HL-60/S4 treated with retinoic acid at 250 ng/mL for 4 days and 3 days (cell line): ENCODE measurements at regions not wholly inside any gene's neighbourhood (a gene's known extent, or its start where the extent isn't known, plus 50 kb on each side); places are given as distances from the start of the nearest gene placed in this dataset.
"Not testable (repeated sequence)": the region's sequence is repeated elsewhere in the genome, so short reads cannot be mapped to it uniquely, and the experiment has no call there.

Experiments used
- in situ Hi-C: fragments of 300-500 bp; cut with MboI; formaldehyde crosslinking; loops from 2 replicates; pipeline ENCODE4 v1.7.0; 2022; ENCODE audit warnings: low sequenced_read_pairs

GRCh38 chr2:138066139-138066806, 102.0 kb downstream of the HNMT start:
- in situ Hi-C loops, result no loop called here

DNA sequence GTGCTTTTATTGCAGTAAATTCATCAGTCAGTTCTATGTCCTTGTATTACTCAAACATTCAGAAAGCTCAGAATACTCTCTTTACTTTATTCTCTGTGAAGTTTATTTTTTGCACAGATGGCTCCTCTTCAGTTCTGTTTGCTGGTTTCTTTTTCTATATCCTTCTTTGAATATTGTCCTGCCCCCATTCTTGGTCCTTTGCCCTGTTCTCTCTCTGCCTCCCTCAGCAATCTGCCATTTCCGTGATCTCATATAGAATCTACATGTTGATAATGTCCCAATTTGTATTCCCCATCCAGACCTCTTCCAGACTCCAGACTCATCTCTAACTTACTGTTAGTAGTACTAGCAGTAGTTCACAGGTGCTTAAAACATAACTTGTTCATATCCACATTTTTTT, 102.6 kb downstream of the HNMT start:
- in situ Hi-C loops, result no loop called here

DNA sequence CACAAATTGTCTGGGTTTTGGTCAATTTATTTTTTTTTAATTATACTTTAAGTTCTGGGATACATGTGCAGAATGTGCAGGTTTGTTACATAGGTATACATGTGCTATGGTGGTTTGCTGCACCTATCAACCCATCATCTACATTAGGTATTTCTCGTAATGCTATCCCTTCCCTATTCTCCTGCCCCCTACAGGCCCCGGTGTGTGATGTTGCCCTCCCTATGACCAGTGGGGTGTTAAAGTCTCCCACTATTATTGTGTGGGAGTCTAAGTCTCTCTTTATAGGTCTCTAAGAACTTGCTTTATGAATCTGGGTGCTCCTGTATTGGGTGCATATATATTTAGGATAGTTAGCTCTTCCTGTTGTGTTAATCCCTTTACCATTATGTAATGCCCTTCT, 104.4 kb downstream of the HNMT start:
- in situ Hi-C loops, result not testable (repeated sequence)

DNA sequence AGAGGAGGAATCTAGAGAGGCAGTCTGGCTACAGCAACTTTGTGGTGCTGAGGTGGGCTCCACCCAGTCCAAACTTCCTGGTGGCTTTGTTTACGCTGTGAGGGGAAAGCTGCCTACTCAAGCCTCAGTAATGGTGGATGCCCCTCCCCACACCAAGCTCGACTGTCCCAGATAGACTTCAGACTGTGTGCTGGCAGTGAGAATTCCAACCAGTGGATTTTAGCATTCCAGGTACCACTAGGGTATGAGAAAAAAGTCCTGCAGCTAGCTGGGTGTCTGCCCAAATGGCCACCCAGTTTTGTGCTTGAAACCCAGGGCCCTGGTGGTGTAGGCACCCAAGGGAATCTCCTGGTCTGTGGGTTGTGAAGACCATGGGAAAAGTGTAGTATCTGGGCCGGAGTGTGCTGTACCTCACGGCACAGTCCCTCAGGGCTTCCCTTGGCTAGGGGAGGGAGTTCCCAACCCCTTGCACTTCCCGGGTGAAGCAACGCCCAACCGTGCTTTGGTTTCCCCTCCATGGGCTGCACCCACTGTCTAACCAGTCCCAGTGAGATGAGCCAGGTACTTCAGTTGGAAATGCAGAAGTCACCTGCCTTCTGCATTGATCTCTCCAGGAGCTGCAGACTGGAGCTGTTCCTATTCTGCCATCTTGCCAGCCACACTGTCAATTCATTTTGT, 106.9 kb downstream of the HNMT start:
- in situ Hi-C loops, result not testable (repeated sequence)

DNA sequence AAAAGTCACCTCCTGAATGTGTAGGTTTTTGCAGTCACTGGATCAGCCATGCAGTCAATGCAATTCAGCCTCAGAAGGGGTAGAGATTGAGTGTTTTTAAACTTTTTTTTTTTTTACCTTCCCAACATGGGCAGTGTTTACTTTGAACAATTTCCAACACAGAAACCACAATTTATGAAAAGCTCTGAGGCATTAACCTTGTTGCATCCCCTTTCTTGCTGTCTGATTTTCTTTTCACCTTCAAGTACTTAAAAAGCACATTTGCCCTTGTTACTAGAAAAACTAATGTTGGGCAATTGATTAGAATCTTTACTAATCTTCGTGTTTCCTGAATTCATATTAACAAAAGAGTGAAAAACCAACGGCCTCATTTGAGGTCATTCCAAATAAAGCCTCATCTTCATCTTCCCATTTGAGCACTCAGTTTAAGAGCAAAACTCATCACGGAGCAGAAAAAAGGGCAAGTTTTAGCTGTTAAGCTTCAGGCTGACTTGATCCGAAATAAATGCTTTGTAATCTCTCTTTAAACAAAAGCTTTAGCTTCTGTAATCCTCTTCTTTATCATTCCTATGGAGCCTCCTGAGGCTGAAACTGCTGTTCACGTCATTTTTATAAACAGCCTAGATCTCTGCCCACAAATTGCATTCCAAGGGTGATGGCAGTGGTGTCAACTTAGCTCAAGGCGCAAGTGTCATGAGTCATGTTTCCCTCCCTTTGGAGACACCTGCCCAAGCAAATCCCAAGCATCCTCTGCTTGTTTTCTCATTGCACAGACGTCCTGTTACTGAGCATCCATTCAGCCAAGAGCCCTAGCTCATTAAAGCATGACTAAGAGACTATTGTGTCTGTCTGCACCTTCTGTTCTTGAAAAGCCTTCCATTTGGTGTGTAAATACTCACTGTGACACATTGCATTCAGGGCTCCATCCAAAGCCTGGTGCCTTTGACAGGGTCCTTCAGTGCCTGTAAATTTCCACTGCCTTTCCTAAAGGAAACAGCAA, 107.7 kb downstream of the HNMT start:
- in situ Hi-C loops, result no loop called here

DNA sequence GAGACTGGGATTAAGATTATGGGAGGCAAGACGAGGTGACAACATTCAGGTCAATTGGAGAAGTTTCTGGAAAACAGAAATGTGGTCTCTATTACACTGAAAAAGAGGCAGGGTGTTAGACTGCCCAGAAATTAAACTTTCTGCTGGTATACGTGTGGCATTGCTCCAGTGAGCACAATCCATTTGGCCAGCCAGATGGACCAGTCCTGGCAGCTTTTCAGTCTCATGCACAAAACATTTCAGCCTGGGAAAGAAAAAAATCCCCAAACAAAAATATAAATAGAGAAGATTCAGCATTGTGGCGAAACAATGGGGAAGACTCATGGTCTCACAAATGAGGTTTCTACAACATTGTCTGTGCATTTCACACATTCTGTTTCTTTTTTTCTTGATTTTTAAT, 113.9 kb downstream of the HNMT start:
- in situ Hi-C loops, result loop anchor here (25.0 kb wide), 1 partner anchor 116 kb away; the partner anchor contains the start of gene HNMT

DNA sequence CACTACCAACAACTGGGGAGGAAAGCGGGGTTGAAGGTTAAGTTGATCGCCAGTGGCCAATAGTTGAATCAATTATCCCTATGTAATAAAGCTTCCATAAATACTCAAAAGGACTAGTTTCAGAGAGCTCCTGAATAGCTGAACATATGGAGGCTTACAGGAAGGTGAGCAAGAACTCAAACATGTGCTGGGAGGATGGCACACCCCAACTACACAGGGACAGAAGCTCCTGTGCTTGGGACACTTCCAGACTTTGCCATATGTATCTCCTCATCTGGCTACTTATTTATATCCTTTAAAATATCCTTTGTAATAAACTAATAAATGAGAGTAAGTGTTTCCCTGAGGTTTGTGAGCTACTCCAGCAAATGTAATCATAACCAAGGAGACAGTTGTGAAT, 115.7 kb downstream of the HNMT start:
- in situ Hi-C loops, result loop anchor here (25.0 kb wide), 1 partner anchor 118 kb away; the partner anchor contains the start of gene HNMT

GRCh38 chr2:138081225-138082073, 117.2 kb downstream of the HNMT start:
- in situ Hi-C loops, result loop anchor here (25.0 kb wide), 1 partner anchor 119 kb away; the partner anchor contains the start of gene HNMT

DNA sequence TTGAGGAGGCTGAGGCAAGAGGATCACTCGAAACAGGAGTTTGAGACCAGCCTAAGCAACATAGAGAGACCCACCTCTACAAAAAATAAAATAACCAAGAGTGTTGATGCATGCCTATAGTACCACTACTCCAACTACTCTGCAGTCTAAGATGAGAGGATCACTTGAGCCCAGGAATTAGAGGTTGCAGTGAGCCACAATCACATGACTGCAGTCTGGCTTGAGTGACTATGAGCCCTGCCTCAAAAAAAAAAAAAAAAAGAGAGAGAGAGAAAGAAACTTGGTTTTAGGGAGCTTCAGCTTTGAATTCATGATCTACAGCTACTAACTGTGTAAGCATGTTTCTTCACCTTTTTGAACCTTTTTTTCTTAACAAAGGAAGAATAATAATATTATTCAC, 119.9 kb downstream of the HNMT start:
- in situ Hi-C loops, result loop anchor here (25.0 kb wide), 1 partner anchor 122 kb away; the partner anchor contains the start of gene HNMT

GRCh38 chr2:138085441-138085840, 121.2 kb downstream of the HNMT start:
- in situ Hi-C loops, result loop anchor here (25.0 kb wide), 1 partner anchor 123 kb away; the partner anchor contains the start of gene HNMT

- in situ Hi-C loops, result loop anchor here (25.0 kb wide), 1 partner anchor 124 kb away; the partner anchor contains the start of gene HNMT
These were observed 122.3 kb downstream of the HNMT start for GRCh38 chr2:138086576-138086975.

DNA sequence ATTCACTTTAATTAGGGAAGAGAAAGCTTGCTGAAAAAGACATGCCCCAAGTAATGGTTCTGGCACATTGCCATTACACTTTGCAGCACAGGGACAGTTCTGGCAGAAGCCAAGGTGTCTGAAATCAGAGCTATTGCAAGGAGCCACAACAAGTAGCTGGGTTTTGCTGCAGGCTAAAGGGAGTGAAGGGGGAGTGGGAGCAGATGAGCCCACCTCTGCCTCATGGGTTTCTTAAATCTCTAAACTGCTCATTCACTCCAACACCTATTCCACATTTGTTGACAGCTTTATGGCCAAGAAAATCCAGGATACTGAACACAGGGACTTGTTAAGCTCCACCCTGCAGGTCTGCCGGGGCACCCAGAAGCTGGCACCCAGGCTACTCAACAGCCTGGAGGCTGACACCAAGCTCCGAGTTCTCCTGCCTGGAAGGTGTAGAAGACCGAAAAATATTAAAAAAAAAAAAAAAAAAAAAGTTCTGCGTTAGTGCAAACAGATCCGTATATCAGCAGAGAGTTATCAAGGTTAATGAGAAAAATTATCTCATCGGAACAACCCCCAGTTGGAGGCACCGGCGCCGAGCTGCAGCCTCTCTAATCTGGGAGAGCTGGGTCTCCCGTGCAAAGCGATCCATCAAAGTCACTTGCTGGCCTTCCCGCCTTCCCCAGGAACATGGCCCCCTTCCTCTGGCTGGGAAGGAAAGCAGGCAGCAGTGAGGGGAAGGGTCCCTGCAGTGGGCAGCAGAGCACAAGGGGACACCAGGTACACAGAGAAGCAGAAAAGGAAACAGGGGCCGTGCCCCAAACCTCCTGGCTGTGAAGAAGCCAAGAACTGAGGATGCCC, 123.7 kb downstream of the HNMT start:
- in situ Hi-C loops, result loop anchor here (25.0 kb wide), 1 partner anchor 126 kb away; the partner anchor contains the start of gene HNMT

GRCh38 chr2:138090330-138090729, 126.1 kb downstream of the HNMT start:
- in situ Hi-C loops, result loop anchor here (25.0 kb wide), 1 partner anchor 128 kb away; the partner anchor contains the start of gene HNMT

DNA sequence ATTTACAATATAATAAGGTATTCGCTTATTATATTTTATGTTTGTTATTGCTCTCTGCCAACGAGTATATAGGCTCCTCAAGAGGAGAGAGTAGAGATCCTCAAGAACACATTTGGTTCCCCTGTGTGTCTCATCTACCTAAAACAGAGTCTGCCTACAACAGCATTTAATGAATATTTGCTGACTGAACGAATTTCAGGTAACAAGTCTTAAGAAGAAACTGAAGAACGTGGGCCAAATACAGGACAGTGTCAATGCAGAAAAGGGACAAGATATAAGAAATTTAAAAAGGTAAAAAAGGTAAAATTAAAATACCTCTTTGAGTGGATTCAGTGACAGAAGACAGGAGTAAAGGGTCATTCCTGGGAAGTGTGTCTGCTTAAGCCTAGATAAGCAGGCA, 129.2 kb downstream of the HNMT start:
- in situ Hi-C loops, result loop anchor here (25.0 kb wide), 1 partner anchor 131 kb away; the partner anchor contains the start of gene HNMT

DNA sequence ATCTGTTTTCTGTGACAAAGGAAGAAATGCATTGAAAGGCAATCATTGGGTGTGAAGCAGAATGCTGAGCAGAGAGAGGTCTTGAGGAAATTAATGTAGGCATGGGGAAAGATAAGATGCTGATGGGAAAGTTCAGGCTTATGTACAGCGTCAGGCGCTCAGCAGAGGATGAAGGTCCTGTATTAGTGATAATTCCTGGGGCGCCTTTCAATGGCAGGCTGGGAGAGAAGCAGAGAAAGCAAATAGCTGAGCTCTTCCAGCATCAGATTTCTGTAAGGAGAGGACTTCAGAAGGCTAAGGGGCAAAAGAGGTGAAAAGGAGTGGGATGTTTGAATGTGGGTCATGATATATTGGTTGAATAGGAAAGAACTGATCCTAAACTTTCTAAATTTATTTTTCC, 129.8 kb downstream of the HNMT start:
- in situ Hi-C loops, result loop anchor here (25.0 kb wide), 1 partner anchor 132 kb away; the partner anchor contains the start of gene HNMT

DNA sequence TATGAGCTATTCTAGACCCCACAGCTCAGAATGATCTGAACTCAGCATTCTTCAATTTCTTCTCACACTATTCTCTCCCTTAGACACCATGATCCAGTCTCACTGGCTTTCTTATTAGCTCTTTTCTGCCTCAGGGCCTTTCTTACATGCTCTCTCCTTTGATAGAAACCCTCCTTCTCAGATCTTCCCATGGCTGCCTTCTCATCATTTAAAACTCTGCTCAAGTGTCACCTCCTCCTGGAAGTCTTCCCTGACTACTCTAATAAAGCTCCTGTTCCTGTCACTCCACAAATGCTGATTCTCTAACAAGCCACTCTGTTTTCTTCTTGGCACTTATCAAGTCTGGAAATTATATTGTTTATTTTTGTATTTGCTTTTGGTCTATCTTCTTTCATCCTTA, 131.1 kb downstream of the HNMT start:
- in situ Hi-C loops, result loop anchor here (25.0 kb wide), 1 partner anchor 133 kb away; the partner anchor contains the start of gene HNMT

DNA sequence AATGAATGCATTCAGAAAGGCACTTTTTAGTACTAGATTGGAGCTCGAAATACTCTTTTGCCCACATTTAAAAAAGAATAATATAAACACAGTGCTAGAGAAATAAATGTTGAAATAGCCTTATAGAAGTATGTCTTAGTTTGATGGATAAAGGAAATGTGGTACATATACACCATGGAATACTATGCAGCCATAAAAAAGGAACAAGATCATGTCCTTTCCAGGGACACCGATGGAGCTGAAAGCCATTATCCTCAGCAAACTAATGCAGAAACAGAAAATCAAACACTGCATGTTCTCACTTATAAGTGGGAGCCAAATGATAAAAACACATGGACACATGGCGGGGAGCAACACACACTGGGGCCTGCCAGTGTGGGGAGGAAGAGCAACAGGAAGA, 135.0 kb downstream of the HNMT start:
- in situ Hi-C loops, result loop anchor here (25.0 kb wide), 1 partner anchor 137 kb away; the partner anchor contains the start of gene HNMT

DNA sequence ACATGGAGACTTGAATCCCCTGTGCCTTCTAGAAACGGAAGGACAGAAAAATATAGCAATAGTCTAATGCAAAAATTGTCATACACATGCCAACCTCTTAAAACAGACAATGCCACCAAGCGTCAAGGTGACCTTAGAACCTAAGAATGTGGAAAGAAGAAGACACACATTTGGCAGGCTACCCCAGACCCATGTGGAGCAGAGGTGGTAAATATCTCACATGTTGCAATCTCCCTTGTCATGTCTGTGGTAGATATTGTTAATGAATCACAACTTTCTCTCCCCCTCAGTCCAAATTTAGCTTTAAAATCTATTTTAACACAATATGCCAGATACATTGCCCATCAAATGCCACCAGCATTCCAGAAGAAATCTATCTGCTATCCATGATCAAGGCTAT, 137.4 kb downstream of the HNMT start:
- in situ Hi-C loops, result no loop called here

- in situ Hi-C loops, result no loop called here
These were observed 138.4 kb downstream of the HNMT start for GRCh38 chr2:138102664-138103063.
